HK-2 (cell line): ENCODE measurements at regions not wholly inside any gene's neighbourhood (a gene's known extent, or its start where the extent isn't known, plus 50 kb on each side); places are given as distances from the start of the nearest gene placed in this dataset.

Experiments
- DNase-seq: peaks from one replicate; pipeline ENCODE4 v3.0.0-alpha.2; 2018; ENCODE audit not compliant: unreplicated experiment

DNA sequence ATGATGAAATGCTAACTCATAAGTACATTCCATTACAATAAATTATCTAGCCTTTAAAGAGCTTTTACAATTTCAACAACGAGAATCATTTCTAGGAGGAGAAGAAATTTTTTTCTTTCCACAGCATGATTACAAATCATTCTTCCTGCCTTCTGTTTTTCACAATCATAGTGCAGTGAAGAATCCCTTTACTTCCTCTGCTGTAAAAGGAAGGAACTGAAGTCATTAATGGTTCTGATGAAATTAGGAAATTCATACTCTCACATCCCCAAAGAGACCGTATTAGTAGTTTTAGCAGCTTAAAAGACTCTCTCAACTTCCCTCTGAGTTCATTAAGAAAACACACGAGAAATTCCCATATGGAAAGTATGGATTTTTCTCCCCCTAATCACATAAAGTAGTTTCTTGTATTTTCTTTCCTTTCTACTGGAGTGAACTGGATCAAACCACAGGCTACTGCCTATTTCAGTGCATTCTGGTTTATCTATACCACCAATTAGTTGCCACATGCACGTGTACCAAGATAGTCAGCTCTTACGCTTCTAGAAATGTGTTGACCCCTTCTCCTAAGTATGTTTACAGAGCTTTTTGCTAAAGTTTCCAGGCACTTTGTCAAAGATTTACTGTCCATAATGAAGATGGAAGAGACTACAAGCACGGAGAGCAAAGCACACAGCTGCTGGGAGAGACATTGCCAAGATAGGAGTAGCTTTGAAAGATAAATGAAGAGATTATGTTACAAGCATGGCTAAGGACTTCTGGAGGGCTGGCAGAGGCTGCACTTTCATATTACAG, 58.9 kb upstream of the KITLG start:
- DNase-seq: no peak

GRCh38 chr12:88638388-88638787, 58.1 kb upstream of the KITLG start:
- DNase-seq: no peak

DNA sequence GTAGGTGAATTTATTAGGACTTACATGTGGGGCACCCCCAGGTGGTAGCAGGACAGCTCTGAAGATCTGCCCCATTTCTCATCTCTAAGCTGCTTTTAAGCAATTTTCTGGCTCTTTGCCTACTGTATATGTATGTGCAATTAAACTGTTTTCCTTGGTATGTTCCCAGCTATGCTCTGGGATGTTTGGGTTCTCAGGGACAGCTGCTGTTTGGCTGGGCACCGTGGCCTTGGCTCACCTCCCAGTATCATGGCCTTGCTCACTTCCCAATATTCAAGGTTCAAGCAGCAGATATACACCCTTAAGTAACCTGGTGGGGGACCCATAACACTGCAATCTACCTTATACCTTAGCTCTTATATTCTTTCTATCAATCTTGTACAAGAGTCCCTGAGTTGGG, 53.7 kb upstream of the KITLG start:
- DNase-seq: no peak

GRCh38 chr12:88633312-88633711, 53.0 kb upstream of the KITLG start:
- DNase-seq: no peak

DNA sequence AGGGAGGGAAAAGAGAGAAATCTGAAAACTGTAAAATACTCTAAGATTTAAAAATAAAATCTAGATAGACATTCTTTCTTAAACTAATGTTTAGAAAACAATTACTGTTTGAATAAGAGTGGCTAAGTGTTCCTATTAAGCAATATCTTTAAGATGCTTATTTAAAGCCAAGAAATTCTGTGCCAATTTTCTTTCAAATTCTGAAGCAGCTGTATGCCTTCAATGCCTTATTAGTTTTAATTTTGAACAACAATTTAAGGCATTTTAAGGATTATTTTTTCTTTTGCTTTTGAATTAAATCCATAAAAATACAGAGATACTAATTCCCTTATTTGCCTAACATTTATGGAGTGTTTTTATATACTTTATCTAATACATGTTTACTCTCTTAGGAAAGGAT, 50.3 kb upstream of the KITLG start:
- no peak for DNase-seq
